NB4 (cell line): ENCODE measurements at regions not wholly inside any gene's neighbourhood (a gene's known extent, or its start where the extent isn't known, plus 50 kb on each side); places are given as distances from the start of the nearest gene placed in this dataset.
"Not testable (repeated sequence)": the region's sequence is repeated elsewhere in the genome, so short reads cannot be mapped to it uniquely, and the experiment has no call there.

Source experiments
- CTCF ChIP-seq: IDR thresholded peaks from one replicate; pipeline ENCODE4 v1.5.1; 2012; ENCODE audit warnings: low read depth, low read length
- POLR2A ChIP-seq: IDR thresholded peaks from 2 replicates; pipeline ENCODE4 v1.6.1; 2011; ENCODE audit warnings: mild to moderate bottlenecking; ENCODE audit not compliant: insufficient read length; ENCODE audit errors: extremely low read depth

GRCh38 chrX:76924616-76925015 is 497.1 kb downstream of the MAGEE1 start:
- TF ChIP-seq POLR2A, CTCF: not testable (repeated sequence)
